OCI-LY1 (cell line): ENCODE measurements at regions not wholly inside any gene's neighbourhood (a gene's known extent, or its start where the extent isn't known, plus 50 kb on each side); places are given as distances from the start of the nearest gene placed in this dataset.

Experiments used
- H2AFZ ChIP-seq: fragments of 200-600 bp; sonication (generic), shearing (Covaris generic); 2 replicates; pipeline ENCODE4 v1.6.0; 2014; ENCODE audit warnings: antibody characterized with exemption, mild to moderate bottlenecking, low read length
- H3F3A ChIP-seq: fragments of 200-600 bp; sonication (generic), shearing (Covaris generic); 2 replicates; pipeline ENCODE4 v1.6.0; 2014; ENCODE audit warnings: mild to moderate bottlenecking, antibody characterized with exemption, low read length, moderate library complexity; ENCODE audit not compliant: insufficient read depth
- H3K27ac ChIP-seq: fragments of 200-600 bp; sonication (generic); 2 replicates; pipeline ENCODE4 v1.5.1; 2014; ENCODE audit warnings: low read length, mixed run types, mild to moderate bottlenecking, low read depth; ENCODE audit not compliant: poor library complexity, severe bottlenecking
- H3K27me3 ChIP-seq: fragments of 200-600 bp; sonication (generic); 2 replicates; pipeline ENCODE4 v1.6.0; 2014; ENCODE audit warnings: antibody characterized with exemption, mild to moderate bottlenecking, low read length, moderate library complexity; ENCODE audit not compliant: insufficient read depth
- H3K36me3 ChIP-seq: fragments of 200-600 bp; sonication (generic); 2 replicates; pipeline ENCODE4 v1.6.1; 2014; ENCODE audit warnings: mild to moderate bottlenecking, antibody characterized with exemption, low read length, moderate library complexity, mixed read lengths; ENCODE audit not compliant: insufficient read depth
- H3K4me1 ChIP-seq: fragments of 200-600 bp; sonication (generic); 2 replicates; pipeline ENCODE4 v1.5.1; 2014; ENCODE audit warnings: mild to moderate bottlenecking, low read length, moderate library complexity; ENCODE audit not compliant: insufficient read depth, severe bottlenecking
- H3K4me2 ChIP-seq: fragments of 200-600 bp; sonication (generic), shearing (Covaris generic); 2 replicates; pipeline ENCODE4 v1.6.1; 2014; ENCODE audit warnings: low read length
- H3K4me3 ChIP-seq: fragments of 200-600 bp; sonication (generic); 2 replicates; pipeline ENCODE4 v1.5.1; 2014; ENCODE audit warnings: low read length, low read depth, mild to moderate bottlenecking, mixed read lengths; ENCODE audit not compliant: poor library complexity, severe bottlenecking
- H3K79me2 ChIP-seq: fragments of 200-600 bp; shearing (Covaris generic); 2 replicates; pipeline ENCODE4 v1.6.1; 2016; ENCODE audit warnings: mixed run types, low read length, mixed read lengths; ENCODE audit not compliant: insufficient read depth
- H3K9ac ChIP-seq: fragments of 200-600 bp; sonication (generic), shearing (Covaris generic); 2 replicates; pipeline ENCODE4 v1.6.1; 2014; ENCODE audit warnings: mild to moderate bottlenecking, low read length, mixed read lengths
- H3K9me2 ChIP-seq: fragments of 200-600 bp; sonication (generic), shearing (Covaris generic); 2 replicates; pipeline ENCODE4 v1.6.1; 2014; ENCODE audit warnings: low read depth, mild to moderate bottlenecking, low read length, mixed read lengths
- H3K9me3 ChIP-seq: fragments of 200-600 bp; shearing (Covaris generic); 2 replicates; pipeline ENCODE4 v1.6.1; 2014; ENCODE audit warnings: low read length, mixed read lengths
- H4K20me1 ChIP-seq: fragments of 200-600 bp; sonication (generic), shearing (Covaris generic); 2 replicates; pipeline ENCODE4 v1.6.0; 2016; ENCODE audit warnings: mild to moderate bottlenecking, low read length; ENCODE audit not compliant: insufficient read depth
- EZH2 ChIP-seq: fragments of 200-600 bp; sonication (generic), shearing (Covaris generic); IDR thresholded peaks from 2 replicates; pipeline ENCODE4 v1.8.0; 2017; ENCODE audit warnings: borderline replicate concordance, mixed run types, mild to moderate bottlenecking, antibody characterized with exemption, low read length, moderate library complexity, mixed read lengths
- TF ChIP-seq, protein P1 (sequence below): fragments of 200-600 bp; sonication (generic), shearing (Covaris generic); IDR thresholded peaks from 2 replicates; pipeline ENCODE4 v1.5.1; 2017; ENCODE audit warnings: mild to moderate bottlenecking, antibody characterized with exemption, low read length, moderate library complexity, mixed read lengths

DNA sequence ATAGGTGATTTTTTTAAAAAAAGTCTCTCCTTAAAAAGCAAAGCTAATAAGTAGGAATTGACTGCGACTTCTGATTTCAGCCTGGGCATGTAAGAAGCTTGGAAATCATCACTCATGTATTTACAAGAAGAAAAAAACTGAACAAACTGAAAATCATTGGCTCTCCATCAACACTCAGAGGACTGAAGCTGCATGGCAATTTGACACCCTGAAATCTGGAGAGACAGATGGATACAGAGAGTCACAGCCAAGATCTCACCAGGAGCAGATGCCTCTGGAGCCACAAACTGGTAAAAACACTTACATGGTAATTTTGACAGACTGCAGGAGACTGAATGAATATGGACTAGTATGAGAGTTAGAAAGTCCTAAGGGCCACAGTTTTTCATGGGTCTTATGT, 191.2 kb upstream of the TCF21 start:
- TF ChIP-seq, protein P1, sequence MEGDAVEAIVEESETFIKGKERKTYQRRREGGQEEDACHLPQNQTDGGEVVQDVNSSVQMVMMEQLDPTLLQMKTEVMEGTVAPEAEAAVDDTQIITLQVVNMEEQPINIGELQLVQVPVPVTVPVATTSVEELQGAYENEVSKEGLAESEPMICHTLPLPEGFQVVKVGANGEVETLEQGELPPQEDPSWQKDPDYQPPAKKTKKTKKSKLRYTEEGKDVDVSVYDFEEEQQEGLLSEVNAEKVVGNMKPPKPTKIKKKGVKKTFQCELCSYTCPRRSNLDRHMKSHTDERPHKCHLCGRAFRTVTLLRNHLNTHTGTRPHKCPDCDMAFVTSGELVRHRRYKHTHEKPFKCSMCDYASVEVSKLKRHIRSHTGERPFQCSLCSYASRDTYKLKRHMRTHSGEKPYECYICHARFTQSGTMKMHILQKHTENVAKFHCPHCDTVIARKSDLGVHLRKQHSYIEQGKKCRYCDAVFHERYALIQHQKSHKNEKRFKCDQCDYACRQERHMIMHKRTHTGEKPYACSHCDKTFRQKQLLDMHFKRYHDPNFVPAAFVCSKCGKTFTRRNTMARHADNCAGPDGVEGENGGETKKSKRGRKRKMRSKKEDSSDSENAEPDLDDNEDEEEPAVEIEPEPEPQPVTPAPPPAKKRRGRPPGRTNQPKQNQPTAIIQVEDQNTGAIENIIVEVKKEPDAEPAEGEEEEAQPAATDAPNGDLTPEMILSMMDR = no peak
- TF ChIP-seq EZH2 = no peak
- no peak overlapping the region for H3K4me3 ChIP-seq
- H3K27ac ChIP-seq = no peak overlapping the region
- no peak overlapping the region for H3K4me2 ChIP-seq
- H3K9me3 ChIP-seq = no peaks in the 10 kb centered on the region
- H3K27me3 ChIP-seq = no peaks in the 10 kb centered on the region
- no peaks in the 10 kb centered on the region for H3F3A ChIP-seq
- H3K9ac ChIP-seq = no peak overlapping the region
- no peaks in the 10 kb centered on the region for H3K79me2 ChIP-seq
- H3K36me3 ChIP-seq = no peaks in the 10 kb centered on the region
- H3K4me1 ChIP-seq = no peaks in the 10 kb centered on the region
- H3K9me2 ChIP-seq = no peaks in the 10 kb centered on the region
- H4K20me1 ChIP-seq = no peaks in the 10 kb centered on the region
- no peak overlapping the region for H2AFZ ChIP-seq

DNA sequence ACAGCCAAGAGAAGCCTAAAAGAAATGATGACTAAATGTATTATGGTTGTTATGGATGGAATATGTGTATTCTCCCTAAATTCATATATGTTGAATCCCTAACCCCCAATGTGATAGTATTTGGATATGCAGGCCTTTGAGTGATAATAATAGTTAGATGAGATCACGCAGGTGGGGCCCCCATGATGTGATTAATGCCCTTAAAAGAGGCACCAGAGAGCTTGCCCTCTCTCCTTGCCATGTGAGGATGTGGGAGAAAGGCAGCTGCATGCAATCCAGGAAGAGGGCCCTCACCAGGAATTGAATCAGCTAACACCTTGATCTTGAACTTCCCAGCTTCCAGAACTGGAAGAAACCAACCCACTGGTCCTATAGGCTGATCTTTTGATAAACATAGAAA, 190.6 kb upstream of the TCF21 start:
- TF ChIP-seq, protein P1 = no peak
- no peak for TF ChIP-seq EZH2
- Histone ChIP-seq H3K9me2 (no peaks in the 10 kb centered on the region), H3K79me2 (no peaks in the 10 kb centered on the region), H3F3A (no peaks in the 10 kb centered on the region), H3K9ac (no peak overlapping the region), H3K9me3 (no peaks in the 10 kb centered on the region), H3K4me1 (no peaks in the 10 kb centered on the region), H4K20me1 (no peaks in the 10 kb centered on the region), H3K27ac (no peak overlapping the region), H3K36me3 (no peaks in the 10 kb centered on the region), H3K27me3 (no peaks in the 10 kb centered on the region), H3K4me2 (no peak overlapping the region), H2AFZ (no peak overlapping the region), H3K4me3 (no peak overlapping the region)

DNA sequence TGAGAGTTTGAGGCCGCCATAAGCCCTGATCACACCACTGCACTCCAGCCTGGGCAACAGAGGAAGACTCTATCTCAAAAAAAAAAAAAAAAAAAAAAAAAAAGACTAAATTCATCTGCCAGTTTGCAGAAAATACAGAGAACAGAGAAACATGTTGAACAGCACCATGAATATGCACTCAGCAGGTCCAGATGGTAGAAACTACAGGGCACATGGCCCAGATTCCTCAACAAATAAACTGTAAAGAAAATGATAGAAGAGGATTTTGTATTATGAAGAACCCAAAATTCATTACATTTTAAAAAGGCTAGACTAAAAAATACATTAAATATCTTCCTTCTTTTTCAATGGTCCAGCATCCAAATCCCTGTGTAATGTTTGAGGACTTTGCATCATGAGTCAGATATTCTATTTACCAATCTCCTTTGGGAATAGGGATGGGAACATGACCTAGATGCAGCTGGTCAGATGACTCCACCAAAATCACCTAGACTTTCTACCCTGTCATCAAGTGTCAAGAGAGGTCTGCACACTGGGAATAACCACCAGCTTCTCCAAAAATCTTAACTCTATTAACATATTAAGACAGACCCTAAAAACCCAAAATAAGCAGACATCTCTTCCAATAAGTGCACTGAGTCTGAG, 189.1 kb upstream of the TCF21 start:
- Histone ChIP-seq H3K4me3 (no peak overlapping the region), H3K4me2 (no peak overlapping the region), H3K9me3 (no peaks in the 10 kb centered on the region), H4K20me1 (no peaks in the 10 kb centered on the region), H3K9me2 (no peaks in the 10 kb centered on the region), H3F3A (no peaks in the 10 kb centered on the region), H3K4me1 (no peaks in the 10 kb centered on the region), H3K36me3 (no peaks in the 10 kb centered on the region), H3K27me3 (no peaks in the 10 kb centered on the region), H3K79me2 (no peaks in the 10 kb centered on the region), H3K27ac (no peak overlapping the region), H2AFZ (no peak overlapping the region), H3K9ac (no peak overlapping the region)
- no peak for TF ChIP-seq EZH2
- TF ChIP-seq, protein P1 = no peak
